ENCODE measurements at regions not wholly inside any gene's neighbourhood (a gene's known extent, or its start where the extent isn't known, plus 50 kb on each side); places are given as distances from the start of the nearest gene placed in this dataset.

- TF ChIP-seq ZBTB43 (CRISPR knock-in tag; IDR thresholded peaks at IDR 0.05) (no peak), ZNF396 (CRISPR knock-in tag; IDR thresholded peaks at IDR 0.05; ENCODE audit: borderline replicate concordance) (no peak), ZNF232 (CRISPR knock-in tag; IDR thresholded peaks at IDR 0.05) (no peak), PRDM15 (CRISPR knock-in tag; IDR thresholded peaks at IDR 0.05) (no peak)
These were observed 508.9 kb upstream of the COX7C start (continued) for GRCh38 chr5:86108825-86109224.

- peaks cover 41% of the 10 kb centered on the region for H3K9me3 Mint-ChIP-seq
- no peaks in the 10 kb centered on the region for H3K27me3 Mint-ChIP-seq (ENCODE audit: low read depth)
- no peak overlapping the region for H3K4me3 Mint-ChIP-seq
- ChIA-PET CTCF (no interaction called here), POLR2A (no interaction called here)
- ATAC-seq (no peak), DNase-seq (ENCODE audit: low spot score) (no peak)
- no peak overlapping the region for H3K27ac Mint-ChIP-seq
- peaks cover 7% of the 10 kb centered on the region; the same call in 1 of the 2 replicates for H3K4me1 Mint-ChIP-seq
- H3K36me3 Mint-ChIP-seq = peaks cover 5% of the 10 kb centered on the region; the same call in 1 of the 2 replicates
- TF ChIP-seq EMX1 (CRISPR knock-in tag; IDR thresholded peaks at IDR 0.05) (no peak), USF2 (CRISPR knock-in tag; IDR thresholded peaks at IDR 0.05) (no peak), IRF2 (CRISPR knock-in tag; IDR thresholded peaks at IDR 0.05; ENCODE audit: borderline replicate concordance, low read depth) (no peak), ETV6 (CRISPR knock-in tag; IDR thresholded peaks at IDR 0.05) (no peak), ZNF396 (CRISPR knock-in tag; IDR thresholded peaks at IDR 0.05; ENCODE audit: borderline replicate concordance) (no peak), E2F5 (CRISPR knock-in tag; IDR thresholded peaks at IDR 0.05) (no peak), RORB (CRISPR knock-in tag; IDR thresholded peaks at IDR 0.05) (no peak), CREB1 (CRISPR knock-in tag; IDR thresholded peaks at IDR 0.05) (no peak), NR1H2 (CRISPR knock-in tag; IDR thresholded peaks at IDR 0.05) (no peak), TP53 (CRISPR knock-in tag; IDR thresholded peaks at IDR 0.05) (no peak), NFE2L1 (CRISPR knock-in tag; IDR thresholded peaks at IDR 0.05) (no peak), ATF6 (CRISPR knock-in tag; IDR thresholded peaks at IDR 0.05) (no peak), CBFB (CRISPR knock-in tag; IDR thresholded peaks at IDR 0.05; ENCODE audit: low read depth) (no peak), NR2C2 (CRISPR knock-in tag; IDR thresholded peaks at IDR 0.05) (no peak), FOXP4 (CRISPR knock-in tag; IDR thresholded peaks at IDR 0.05) (no peak), ZNF281 (CRISPR knock-in tag; IDR thresholded peaks at IDR 0.05) (no peak), ELF4 (CRISPR knock-in tag; IDR thresholded peaks at IDR 0.05; ENCODE audit: low read depth) (no peak), CDX4 (CRISPR knock-in tag; IDR thresholded peaks at IDR 0.05; ENCODE audit: borderline replicate concordance) (no peak)
These were observed 505.5 kb upstream of the COX7C start for GRCh38 chr5:86112249-86112648.
